B cell (primary cell): ENCODE measurements at regions not wholly inside any gene's neighbourhood (a gene's known extent, or its start where the extent isn't known, plus 50 kb on each side); places are given as distances from the start of the nearest gene placed in this dataset.

ENCODE experiments used
- ATAC-seq: fragments of 200-7000 bp; cut with Tn5 transposase; one replicate; pipeline ENCODE4 v1.10.0; 2021; ENCODE audit warnings: low read depth, mild to moderate bottlenecking, moderate number of reproducible peaks, moderate library complexity
- CTCF ChIA-PET: fragments of 350-600 bp; sonication (Branson Sonifier 250); formaldehyde crosslinking; loops from one replicate; lab custom pipeline; 2021; ENCODE audit warnings: antibody characterized with exemption, inconsistent platforms; lab: Charles Lee
- POLR2A ChIA-PET: fragments of 350-600 bp; sonication (Branson Sonifier 250); formaldehyde crosslinking; loops from one replicate; lab custom pipeline; 2021; ENCODE audit warnings: antibody characterized with exemption; lab: Charles Lee
- DNase-seq: peaks from one replicate; pipeline ENCODE4 v3.0.0; 2013
- H2AFZ ChIP-seq: 2 replicates; pipeline ENCODE4 v1.6.1; 2012; ENCODE audit warnings: mild to moderate bottlenecking, low read depth, low read length; ENCODE audit not compliant: insufficient read depth, poor library complexity, severe bottlenecking
- H3K27ac ChIP-seq, 2 donors: 1 replicate in 1 of 2; 2 replicates in 1 of 2; pipeline ENCODE4 v1.5.1; 2012 to 2013; ENCODE audit warnings: low read length in 2 of 2, mild to moderate bottlenecking in 2 of 2, moderate library complexity in 1 of 2
- H3K27me3 ChIP-seq, 4 experiments: fragments of 200-600 bp in 1 of 4; sonication (generic) in 1 of 4; replicated peaks in 1 of 4; 1 replicate in 2 of 4; 2 replicates in 2 of 4; pipeline versions ENCODE4 v1.6.1 to v1.7.0; 2013 to 2016; ENCODE audit warnings: low read length in 3 of 4, mild to moderate bottlenecking in 2 of 4, mixed read lengths in 1 of 4, moderate library complexity in 1 of 4; ENCODE audit not compliant: insufficient read depth in 4 of 4, control insufficient read depth in 3 of 4; ENCODE audit errors: control extremely low read depth in 1 of 4
- H3K36me3 ChIP-seq, 2 experiments: replicated peaks in 1 of 2; 1 replicate in 1 of 2; 2 replicates in 1 of 2; pipeline versions ENCODE4 v1.6.1 to v1.7.1; 2013; ENCODE audit warnings: low read length in 1 of 2; ENCODE audit not compliant: insufficient read depth in 2 of 2, control insufficient read depth in 1 of 2; ENCODE audit errors: control extremely low read depth in 1 of 2, extremely low read depth in 1 of 2
- H3K4me1 ChIP-seq, 2 donors: fragments of 200-600 bp in 1 of 2; sonication (generic) in 1 of 2; 1 replicate in 1 of 2; 2 replicates in 1 of 2; pipeline versions ENCODE4 v1.5.1 to v1.6.1; 2013 to 2017; ENCODE audit warnings: low read length in 2 of 2; ENCODE audit not compliant: control insufficient read depth in 2 of 2, insufficient read depth in 2 of 2
- H3K4me2 ChIP-seq: replicated peaks from 2 replicates; pipeline ENCODE3; 2012; ENCODE audit warnings: mild to moderate bottlenecking, low read depth, low read length; ENCODE audit not compliant: poor library complexity, severe bottlenecking
- H3K4me3 ChIP-seq, 5 experiments: fragments of 200-600 bp in 1 of 5; sonication (generic) in 1 of 5; 1 replicate in 3 of 5; 2 replicates in 2 of 5; pipeline versions ENCODE4 v1.5.1 to v1.7.0; 2011 to 2016; ENCODE audit warnings: low read length in 4 of 5, mild to moderate bottlenecking in 4 of 5, low read depth in 2 of 5, control low read depth in 1 of 5, moderate library complexity in 1 of 5; ENCODE audit not compliant: insufficient read depth in 1 of 5; ENCODE audit errors: control extremely low read depth in 1 of 5, extremely low read depth in 1 of 5
- H3K79me2 ChIP-seq: fragments of 200-600 bp; sonication (generic); one replicate; pipeline ENCODE4 v1.6.0; 2016; ENCODE audit warnings: low read length; ENCODE audit not compliant: control insufficient read depth, insufficient read depth
- H3K9ac ChIP-seq: fragments of 200-600 bp; sonication (generic); 2 replicates; pipeline ENCODE4 v1.6.1; 2017; ENCODE audit warnings: mild to moderate bottlenecking, low read length, moderate library complexity
- H3K9me3 ChIP-seq, 3 donors: one replicate each; pipeline versions ENCODE4 v1.6.1 to v1.7.1; 2013; ENCODE audit warnings: low read length in 2 of 3; ENCODE audit not compliant: control insufficient read depth in 2 of 3, insufficient read depth in 1 of 3; ENCODE audit errors: control extremely low read depth in 1 of 3
- H4K20me1 ChIP-seq: 2 replicates; pipeline ENCODE4 v1.6.0; 2012; ENCODE audit warnings: mild to moderate bottlenecking, low read length; ENCODE audit not compliant: insufficient read depth, control insufficient read depth, poor library complexity, severe bottlenecking
- H3K27ac Mint-ChIP-seq: one replicate; pipeline ENCODE4 v1.8.0; 2021; ENCODE audit warnings: mixed read lengths
- H3K27me3 Mint-ChIP-seq: one replicate; pipeline ENCODE4 v1.8.0; 2021; ENCODE audit warnings: mixed read lengths
- H3K4me1 Mint-ChIP-seq: one replicate; pipeline ENCODE4 v1.8.0; 2021; ENCODE audit warnings: mixed read lengths
- H3K4me3 Mint-ChIP-seq: one replicate; pipeline ENCODE4 v1.8.0; 2021; ENCODE audit warnings: mixed read lengths
- H3K9me3 Mint-ChIP-seq: one replicate; pipeline ENCODE4 v1.8.0; 2022; ENCODE audit warnings: mixed read lengths; ENCODE audit not compliant: insufficient read depth
- EZH2 ChIP-seq: IDR thresholded peaks from 2 replicates; pipeline ENCODE4 v1.6.1; 2012; ENCODE audit warnings: borderline replicate concordance, low read depth, mild to moderate bottlenecking, moderate library complexity, low read length; ENCODE audit not compliant: insufficient read depth, poor library complexity, severe bottlenecking
- WGBS: methylation state at CpG from one replicate; pipeline ENCODE4 v1.1.5; 2013; ENCODE audit warnings: missing lambda C conversion rate; ENCODE audit not compliant: insufficient coverage; 5-methylcytosine and 5-hydroxymethylcytosine counted together
- intact Hi-C: fragments of 100-400 bp; cut with micrococcal nuclease; formaldehyde crosslinking; loops from one replicate; pipeline ENCODE4 v1.10.0; 2022
- TF ChIP-seq, protein P1 (sequence below): fragments of 200-600 bp; IDR thresholded peaks from one replicate; pipeline ENCODE4 v1.8.0; 2022; ENCODE audit warnings: antibody characterized with exemption, mild to moderate bottlenecking

DNA sequence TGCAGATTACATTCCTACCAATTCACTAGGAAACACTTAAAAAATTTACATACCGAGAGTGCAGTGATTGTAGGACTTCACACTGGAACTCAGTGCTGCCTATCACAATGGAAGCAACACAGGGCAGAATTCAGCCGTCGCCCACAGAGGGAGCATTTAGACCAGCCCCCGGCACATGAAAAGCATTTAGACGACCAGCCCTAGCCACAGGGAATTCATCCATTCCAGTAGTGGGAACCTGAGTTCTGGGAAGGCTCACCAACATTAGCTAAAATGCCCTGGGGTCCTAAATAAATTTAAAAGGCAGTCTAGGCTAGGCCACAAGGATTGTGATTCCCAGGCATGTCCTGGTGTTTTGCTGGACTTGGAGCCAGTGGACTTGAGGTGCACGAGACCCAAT, 155.2 kb downstream of the LIG4 start:
- CTCF ChIA-PET: no interaction called here

DNA sequence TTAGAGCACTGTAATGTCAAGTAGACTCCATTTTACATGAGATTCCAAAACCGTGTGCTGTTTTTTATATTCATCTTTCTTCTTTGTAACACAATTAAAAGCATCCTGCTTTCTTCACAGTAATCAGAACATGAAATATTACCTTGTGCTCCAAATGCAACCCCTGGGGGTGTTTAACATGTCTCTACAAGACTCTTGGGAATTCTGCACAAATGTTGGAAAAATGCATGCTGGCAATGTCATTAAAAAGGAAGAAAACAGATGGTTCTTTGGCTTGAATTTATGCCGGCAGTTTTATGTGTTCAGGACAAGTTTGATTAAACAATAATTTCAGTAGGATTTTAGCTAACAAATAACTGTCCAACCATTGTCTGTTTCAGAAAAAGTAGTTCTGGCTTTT, 159.1 kb downstream of the LIG4 start:
- Histone ChIP-seq H3K27ac (no peak overlapping the region), H4K20me1 (no peaks in the 10 kb centered on the region), H3K9ac (no peak overlapping the region), H3K9me3 (no peaks in the 10 kb centered on the region), H3K79me2 (no peaks in the 10 kb centered on the region), H3K4me1 (no peaks in the 10 kb centered on the region), H3K4me2 (no peak overlapping the region), H3K27me3 (no peaks in the 10 kb centered on the region), H2AFZ (no peak overlapping the region), H3K4me3 (no peak overlapping the region), H3K36me3 (no peaks in the 10 kb centered on the region)
- intact Hi-C loops: no loop called here
- TF ChIP-seq, protein P1, sequence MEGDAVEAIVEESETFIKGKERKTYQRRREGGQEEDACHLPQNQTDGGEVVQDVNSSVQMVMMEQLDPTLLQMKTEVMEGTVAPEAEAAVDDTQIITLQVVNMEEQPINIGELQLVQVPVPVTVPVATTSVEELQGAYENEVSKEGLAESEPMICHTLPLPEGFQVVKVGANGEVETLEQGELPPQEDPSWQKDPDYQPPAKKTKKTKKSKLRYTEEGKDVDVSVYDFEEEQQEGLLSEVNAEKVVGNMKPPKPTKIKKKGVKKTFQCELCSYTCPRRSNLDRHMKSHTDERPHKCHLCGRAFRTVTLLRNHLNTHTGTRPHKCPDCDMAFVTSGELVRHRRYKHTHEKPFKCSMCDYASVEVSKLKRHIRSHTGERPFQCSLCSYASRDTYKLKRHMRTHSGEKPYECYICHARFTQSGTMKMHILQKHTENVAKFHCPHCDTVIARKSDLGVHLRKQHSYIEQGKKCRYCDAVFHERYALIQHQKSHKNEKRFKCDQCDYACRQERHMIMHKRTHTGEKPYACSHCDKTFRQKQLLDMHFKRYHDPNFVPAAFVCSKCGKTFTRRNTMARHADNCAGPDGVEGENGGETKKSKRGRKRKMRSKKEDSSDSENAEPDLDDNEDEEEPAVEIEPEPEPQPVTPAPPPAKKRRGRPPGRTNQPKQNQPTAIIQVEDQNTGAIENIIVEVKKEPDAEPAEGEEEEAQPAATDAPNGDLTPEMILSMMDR: no peak
- TF ChIP-seq EZH2: no peak
- CTCF ChIA-PET: no interaction called here
- no peak overlapping the region for H3K4me3 Mint-ChIP-seq
- no peak overlapping the region for H3K27ac Mint-ChIP-seq
- no peak for ATAC-seq
- no peaks in the 10 kb centered on the region for H3K4me1 Mint-ChIP-seq
- no peak for DNase-seq
- H3K27me3 Mint-ChIP-seq: no peaks in the 10 kb centered on the region
- WGBS: no CpG with 5 or more reads among the region's 2 CpGs
- no peaks in the 10 kb centered on the region for H3K9me3 Mint-ChIP-seq
- POLR2A ChIA-PET: no interaction called here

More for the DNA sequence above, 155.2 kb downstream of the LIG4 start:
- intact Hi-C loops: no loop called here
- H3K9ac ChIP-seq: no peak overlapping the region
- no peaks in the 10 kb centered on the region for H3K27me3 ChIP-seq
- H3K9me3 ChIP-seq: peaks cover 0 to 3% (median 0%) of the 10 kb centered on the region in 3 donors
- H3K27ac ChIP-seq: no peak overlapping the region
- no peaks in the 10 kb centered on the region for H3K36me3 ChIP-seq
- no peak overlapping the region for H3K4me2 ChIP-seq
- H3K4me3 ChIP-seq: no peak overlapping the region
- H3K27ac Mint-ChIP-seq: no peak overlapping the region
- H3K27me3 Mint-ChIP-seq: no peaks in the 10 kb centered on the region
- peaks cover 6% of the 10 kb centered on the region for H3K9me3 Mint-ChIP-seq
- TF ChIP-seq, protein P1: no peak
- no peak for TF ChIP-seq EZH2
- POLR2A ChIA-PET: no interaction called here
- H4K20me1 ChIP-seq: no peaks in the 10 kb centered on the region
- H3K4me1 Mint-ChIP-seq: no peaks in the 10 kb centered on the region
- WGBS: 80% methylated on average over 4 of the region's 6 CpGs
- DNase-seq: no peak
- H2AFZ ChIP-seq: no peak overlapping the region
- no peak for ATAC-seq
- no peaks in the 10 kb centered on the region for H3K4me1 ChIP-seq
- H3K79me2 ChIP-seq: no peaks in the 10 kb centered on the region
- H3K4me3 Mint-ChIP-seq: no peak overlapping the region
